HEK293 (cell line): ENCODE measurements at regions not wholly inside any gene's neighbourhood (a gene's known extent, or its start where the extent isn't known, plus 50 kb on each side); places are given as distances from the start of the nearest gene placed in this dataset.

Experiments
- CTCF ChIA-PET: fragments of 350-600 bp; formaldehyde crosslinking; extraction: SDS; loops from one replicate; lab custom pipeline; 2021; ENCODE audit warnings: antibody characterized with exemption; lab: Yijun Ruan, JAX
- POLR2A ChIA-PET: fragments of 300-600 bp; formaldehyde crosslinking; extraction: SDS; loops from one replicate; lab custom pipeline; 2020; ENCODE audit warnings: antibody characterized with exemption, inconsistent platforms; lab: Yijun Ruan, JAX
- H3K27ac ChIP-seq: fragments of 200-500 bp; sonication (Bioruptor generic); 2 replicates; pipeline ENCODE4 v1.5.1; 2014; ENCODE audit warnings: low read depth, low read length, control low read depth, inconsistent platforms; ENCODE audit errors: extremely low read depth
- H3K36me3 ChIP-seq, 2 experiments: fragments of 200-500 bp in 1 of 2; sonication (Bioruptor generic) in 1 of 2; 1 replicate in 1 of 2; 2 replicates in 1 of 2; pipeline ENCODE4 v1.5.1; 2014 to 2017; ENCODE audit warnings: inconsistent platforms in 2 of 2, low read length in 2 of 2; ENCODE audit not compliant: control insufficient read depth in 2 of 2, insufficient read depth in 1 of 2
- H3K4me1 ChIP-seq: fragments of 200-500 bp; sonication (Bioruptor generic); 2 replicates; pipeline ENCODE4 v1.5.1; 2014; ENCODE audit warnings: mild to moderate bottlenecking, low read length, inconsistent platforms; ENCODE audit not compliant: control insufficient read depth, insufficient read depth
- H3K4me3 ChIP-seq: 2 replicates; pipeline ENCODE4 v1.5.1; 2011; ENCODE audit warnings: low read depth, mild to moderate bottlenecking, control low read depth, low read length, moderate library complexity
- H3K9me3 ChIP-seq: fragments of 200-500 bp; sonication (Bioruptor generic); 2 replicates; pipeline ENCODE4 v1.5.1; 2014; ENCODE audit warnings: low read depth, low read length, inconsistent platforms; ENCODE audit not compliant: control insufficient read depth, insufficient read depth
- HIC1 ChIP-seq: fragments of 450-650 bp; formaldehyde crosslinking; IDR thresholded peaks from 2 replicates; pipeline ENCODE4 v1.5.1; 2016; ENCODE audit warnings: missing biosample characterization, missing genetic modification characterization
- OSR2 ChIP-seq: fragments of 450-650 bp; formaldehyde crosslinking; IDR thresholded peaks from 2 replicates; pipeline ENCODE4 v1.5.1; 2016; ENCODE audit warnings: missing biosample characterization, missing genetic modification characterization
- PRDM10 ChIP-seq: fragments of 450-650 bp; formaldehyde crosslinking; IDR thresholded peaks from 2 replicates; pipeline ENCODE4 v1.5.1; 2016; ENCODE audit warnings: missing biosample characterization, missing genetic modification characterization
- PRDM2 ChIP-seq: fragments of 450-650 bp; formaldehyde crosslinking; IDR thresholded peaks from 2 replicates; pipeline ENCODE4 v1.5.1; 2016; ENCODE audit warnings: missing biosample characterization, missing genetic modification characterization, borderline replicate concordance
- SETDB1 ChIP-seq: IDR thresholded peaks from one replicate; pipeline ENCODE4 v1.6.1; 2017; ENCODE audit warnings: mild to moderate bottlenecking, low read length, moderate library complexity, mixed read lengths; ENCODE audit not compliant: insufficient read length
- TRIM28 ChIP-seq: IDR thresholded peaks from 2 replicates; pipeline ENCODE4 v1.6.1; 2011; ENCODE audit warnings: low read length, control low read depth, borderline replicate concordance
- ZBTB10 ChIP-seq: fragments of 450-650 bp; formaldehyde crosslinking; IDR thresholded peaks from 2 replicates; pipeline ENCODE4 v1.5.1; 2016; ENCODE audit warnings: missing biosample characterization, missing genetic modification characterization
- ZNF112 ChIP-seq: fragments of 450-650 bp; formaldehyde crosslinking; IDR thresholded peaks from 2 replicates; pipeline ENCODE4 v1.5.0; 2017; ENCODE audit warnings: missing biosample characterization, missing genetic modification characterization
- ZNF18 ChIP-seq: fragments of 450-650 bp; formaldehyde crosslinking; IDR thresholded peaks from 2 replicates; pipeline ENCODE4 v1.5.1; 2016; ENCODE audit warnings: missing biosample characterization, missing genetic modification characterization
- ZNF324 ChIP-seq: fragments of 450-650 bp; formaldehyde crosslinking; IDR thresholded peaks from 2 replicates; pipeline ENCODE4 v1.5.1; 2016; ENCODE audit warnings: missing biosample characterization, missing genetic modification characterization
- ZNF341 ChIP-seq: fragments of 450-650 bp; formaldehyde crosslinking; IDR thresholded peaks from 2 replicates; pipeline ENCODE4; 2016; ENCODE audit warnings: low read depth, missing biosample characterization, missing genetic modification characterization
- ZNF366 ChIP-seq: fragments of 450-650 bp; formaldehyde crosslinking; conservative IDR thresholded peaks from 2 replicates; pipeline ENCODE4 v1.5.1; 2016; ENCODE audit warnings: missing biosample characterization, missing genetic modification characterization
- ZNF501 ChIP-seq: fragments of 450-650 bp; formaldehyde crosslinking; IDR thresholded peaks from 2 replicates; pipeline ENCODE4 v1.5.1; 2016; ENCODE audit warnings: missing biosample characterization, missing genetic modification characterization
- ZNF585B ChIP-seq: fragments of 450-650 bp; formaldehyde crosslinking; IDR thresholded peaks from 2 replicates; pipeline ENCODE4 v1.5.1; 2016; ENCODE audit warnings: missing biosample characterization, missing genetic modification characterization
- ZNF629 ChIP-seq: fragments of 450-650 bp; formaldehyde crosslinking; IDR thresholded peaks from 2 replicates; pipeline ENCODE4 v1.5.1; 2017; ENCODE audit warnings: missing biosample characterization, missing genetic modification characterization
- ZNF677 ChIP-seq: fragments of 450-650 bp; IDR thresholded peaks from 2 replicates; pipeline ENCODE4 v1.5.0; 2018; ENCODE audit warnings: missing biosample characterization, mild to moderate bottlenecking, missing genetic modification characterization, moderate library complexity
- ZNF701 ChIP-seq: fragments of 450-650 bp; formaldehyde crosslinking; IDR thresholded peaks from 2 replicates; pipeline ENCODE4 v1.5.1; 2016; ENCODE audit warnings: missing biosample characterization, missing genetic modification characterization
- ZNF792 ChIP-seq: fragments of 450-650 bp; formaldehyde crosslinking; IDR thresholded peaks from 2 replicates; pipeline ENCODE4 v1.5.1; 2016; ENCODE audit warnings: missing biosample characterization, missing genetic modification characterization
- ZSCAN30 ChIP-seq: fragments of 450-650 bp; IDR thresholded peaks from 2 replicates; pipeline ENCODE4 v1.5.1; 2018; ENCODE audit warnings: missing biosample characterization, mild to moderate bottlenecking, missing genetic modification characterization, moderate library complexity

GRCh38 chr20:48172357-48172702, 387.0 kb upstream of the SULF2 start:
- no peak overlapping the region for H3K27ac ChIP-seq
- CTCF ChIA-PET: interaction anchor here (0.7 to 1.5 kb wide), 2 partner anchors 16 to 448 kb away, joined by 3 to 5 read pairs; no protein-coding TSS in a partner anchor
- no peaks in the 10 kb centered on the region for H3K36me3 ChIP-seq
- H3K4me3 ChIP-seq: no peak overlapping the region
- no peaks in the 10 kb centered on the region for H3K4me1 ChIP-seq
- TF ChIP-seq PRDM10: no peak
- no peak for TF ChIP-seq ZSCAN30 (tag by site-specific recombination)
- TF ChIP-seq OSR2 (tag by site-specific recombination): no peak
- no peak for TF ChIP-seq PRDM2 (tag by site-specific recombination)
- no peak for TF ChIP-seq ZNF677 (tag by site-specific recombination)
- no peak for TF ChIP-seq ZNF701
- TF ChIP-seq SETDB1: no peak
- no peak for TF ChIP-seq ZNF18 (tag by site-specific recombination)
- no peak for TF ChIP-seq ZNF341 (tag by site-specific recombination)
- no peak for TF ChIP-seq ZNF792
- TF ChIP-seq, all 188 proteins: peak for 0
- POLR2A ChIA-PET: no interaction called here
- H3K9me3 ChIP-seq: no peaks in the 10 kb centered on the region

- Histone ChIP-seq H3K27ac (no peak overlapping the region), H3K4me3 (no peak overlapping the region), H3K9me3 (no peaks in the 10 kb centered on the region), H3K4me1 (no peaks in the 10 kb centered on the region), H3K36me3 (no peaks in the 10 kb centered on the region)
- ChIA-PET CTCF (no interaction called here), POLR2A (no interaction called here)
- TF ChIP-seq HIC1 (tag by site-specific recombination): no peak
- no peak for TF ChIP-seq ZBTB10 (tag by site-specific recombination)
- TF ChIP-seq ZNF629 (tag by site-specific recombination): no peak
- no peak for TF ChIP-seq ZNF366 (tag by site-specific recombination)
- TF ChIP-seq ZNF324 (tag by site-specific recombination): no peak
- no peak for TF ChIP-seq ZNF112 (tag by site-specific recombination)
- no peak for TF ChIP-seq TRIM28
- TF ChIP-seq ZNF501 (tag by site-specific recombination): no peak
- TF ChIP-seq ZNF585B (tag by site-specific recombination): no peak
Observed at GRCh38 chr20:48171626-48172356, 386.5 kb upstream of the SULF2 start.
